ENCODE measurements at regions not wholly inside any gene's neighbourhood (a gene's known extent, or its start where the extent isn't known, plus 50 kb on each side); places are given as distances from the start of the nearest gene placed in this dataset.

- H3K4me2 ChIP-seq (ENCODE audit: insufficient read depth, insufficient read length, low read length), result no peak overlapping the region
- no peak overlapping the region for H3K4me3 Mint-ChIP-seq
- peak; percentile 23 for DNase-seq
- no peak overlapping the region for H3K27ac Mint-ChIP-seq
- no peak overlapping the region for H3K27ac ChIP-seq (ENCODE audit: insufficient read length, low read depth, low read length)
- no peak overlapping the region for H2BK20ac ChIP-seq (ENCODE audit: low read depth, low read length, poor library complexity, severe bottlenecking)
- H4K8ac ChIP-seq (replicated peaks; ENCODE audit: insufficient read length, low read depth, low read length), result no peak overlapping the region
- TF ChIP-seq CTCF (conservative IDR thresholded peaks at IDR 0.05), result no peak
- H3K4ac ChIP-seq (ENCODE audit: low read depth, low read length), result no peak overlapping the region
- H2AFZ ChIP-seq (ENCODE audit: low read length), result no peak overlapping the region
- peaks cover 2 to 12% of the 10 kb centered on the region in 2 experiments; a peak in 2 of 4 replicates for H3K4me1 Mint-ChIP-seq
- WGBS (ENCODE audit: extremely low coverage, insufficient read length, low lambda C conversion rate), result no CpG with 5 or more reads among the region's 18 CpGs
- H4K20me1 ChIP-seq (ENCODE audit: control insufficient read depth, insufficient read depth, insufficient read length), result no peaks in the 10 kb centered on the region
- no peaks in the 10 kb centered on the region for H3K9me3 Mint-ChIP-seq
- peaks cover 2% of the 10 kb centered on the region; the same call in 1 of the 2 replicates for H3K27me3 Mint-ChIP-seq (ENCODE audit: low read depth)
- no peak overlapping the region for H2BK5ac ChIP-seq (ENCODE audit: insufficient read length, low read length)
- H4K91ac ChIP-seq (ENCODE audit: insufficient read length, low read depth, low read length), result no peak overlapping the region
- no peaks in the 10 kb centered on the region for H3K36me3 Mint-ChIP-seq (ENCODE audit: insufficient read depth in 1 of 3, low read depth in 3 of 3)
- no peak overlapping the region for H3K56ac ChIP-seq (ENCODE audit: insufficient read length, low read depth, low read length)
- H3K79me2 ChIP-seq (ENCODE audit: insufficient read depth, low read length), result no peaks in the 10 kb centered on the region
- H4K5ac ChIP-seq (ENCODE audit: insufficient read length, low read depth, low read length), result no peak overlapping the region
- no peaks in the 10 kb centered on the region for H3K23me2 ChIP-seq (ENCODE audit: insufficient read length, low read depth, low read length, poor library complexity, severe bottlenecking)
- H3K27me3 ChIP-seq (ENCODE audit: insufficient read depth, low read length), result no peaks in the 10 kb centered on the region
- H3K4me1 ChIP-seq (ENCODE audit: insufficient read depth, low read length), result no peaks in the 10 kb centered on the region
- no peaks in the 10 kb centered on the region for H3K79me1 ChIP-seq (ENCODE audit: insufficient read depth, low read depth, low read length, poor library complexity, severe bottlenecking)
- H3K14ac ChIP-seq (ENCODE audit: insufficient read depth, low read length), result no peak overlapping the region
- no peak overlapping the region for H2AK5ac ChIP-seq (ENCODE audit: insufficient read length, low read length)
- no peak overlapping the region for H2BK120ac ChIP-seq (ENCODE audit: low read depth, low read length, poor library complexity, severe bottlenecking)
- H3K18ac ChIP-seq (ENCODE audit: insufficient read length, low read depth, low read length), result no peak overlapping the region
- H2BK15ac ChIP-seq (ENCODE audit: low read depth, low read length), result no peak overlapping the region
- H3K9ac ChIP-seq (ENCODE audit: extremely low read depth, insufficient read length, low read length), result no peak overlapping the region
- no peak overlapping the region for H3T11ph ChIP-seq (ENCODE audit: low read length)
- no peaks in the 10 kb centered on the region for H3K9me3 ChIP-seq (ENCODE audit: control insufficient read depth, low read depth, low read length)
- H2BK12ac ChIP-seq (ENCODE audit: insufficient read length, low read depth, low read length), result no peak overlapping the region
- no peak overlapping the region for H3K23ac ChIP-seq (ENCODE audit: insufficient read length, low read depth, low read length)
Measured at GRCh38 chr13:111666164-111666776, 345.8 kb downstream of the TEX29 start.
